ENCODE measurements at regions not wholly inside any gene's neighbourhood (a gene's known extent, or its start where the extent isn't known, plus 50 kb on each side); places are given as distances from the start of the nearest gene placed in this dataset.
"Not testable (repeated sequence)": the region's sequence is repeated elsewhere in the genome, so short reads cannot be mapped to it uniquely, and the experiment has no call there.

DNA sequence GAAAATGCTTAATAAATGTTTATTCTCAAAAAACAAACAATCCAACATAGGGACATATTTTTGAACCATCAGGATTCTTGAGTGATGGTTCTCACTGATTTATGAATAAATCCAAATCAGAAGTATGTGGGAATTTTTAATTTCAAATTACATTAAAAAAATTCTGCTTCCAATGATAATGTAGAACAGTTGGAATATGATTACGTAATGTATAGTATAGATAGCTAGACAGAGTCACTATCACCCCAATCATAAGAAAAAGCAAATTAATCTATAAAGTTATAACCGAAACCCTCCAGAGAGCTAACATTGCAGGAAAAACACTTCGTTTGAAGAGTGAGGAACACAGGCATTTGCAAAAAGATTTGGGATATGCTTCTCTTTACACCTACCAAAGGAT lies 1600.6 kb upstream of the B3GALT2 start:
- Histone ChIP-seq H4K20me1 (ENCODE audit: insufficient read depth, low read depth, low read length) (no peaks in the 10 kb centered on the region), H3K36me3 (ENCODE audit: insufficient read depth, low read length) (no peaks in the 10 kb centered on the region), H3K79me2 (ENCODE audit: low read length) (no peaks in the 10 kb centered on the region), H3K27me3 (ENCODE audit: low read length) (no peaks in the 10 kb centered on the region), H3K9ac (ENCODE audit: low read length) (no peak overlapping the region), H3K27ac (ENCODE audit: low read length) (no peak overlapping the region), H2AFZ (ENCODE audit: low read length) (no peak overlapping the region), H3K9me2 (replicated peaks; ENCODE audit: insufficient read depth, low read length) (no peaks in the 10 kb centered on the region; the same call in 1 of the 2 replicates), H3K9me3 (ENCODE audit: low read length) (peaks cover 20% of the 10 kb centered on the region; the same call in 1 of the 2 replicates), H3K4me2 (ENCODE audit: low read depth, low read length, poor library complexity, severe bottlenecking) (no peak overlapping the region), H3K4me1 (ENCODE audit: low read length) (no peaks in the 10 kb centered on the region), H3K4me3 (ENCODE audit: low read length) (no peak overlapping the region)
- no peak for DNase-seq

DNA sequence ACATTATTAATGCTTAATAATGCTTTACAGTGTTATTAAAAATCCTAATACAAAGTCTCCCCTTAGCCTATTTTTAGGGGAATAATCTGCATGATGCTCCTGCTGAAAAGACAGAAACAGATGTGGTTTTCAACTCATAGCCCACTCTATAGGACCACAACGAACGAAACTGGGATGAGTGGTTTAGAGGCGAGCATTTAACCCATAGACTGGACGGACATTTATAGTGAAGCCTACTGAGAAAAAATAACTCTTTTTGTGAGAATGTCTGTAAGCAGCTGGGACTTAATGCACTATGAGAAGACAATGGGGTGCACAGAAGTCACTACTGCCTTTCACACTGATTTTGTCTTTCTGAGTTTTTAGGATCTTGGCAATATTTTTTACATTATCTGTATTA lies 1599.6 kb upstream of the B3GALT2 start:
- Histone ChIP-seq H3K9ac (ENCODE audit: low read length) (no peak overlapping the region), H3K9me3 (ENCODE audit: low read length) (peaks cover 20% of the 10 kb centered on the region; the same call in 1 of the 2 replicates), H3K36me3 (ENCODE audit: insufficient read depth, low read length) (no peaks in the 10 kb centered on the region), H2AFZ (ENCODE audit: low read length) (no peak overlapping the region), H3K9me2 (replicated peaks; ENCODE audit: insufficient read depth, low read length) (no peaks in the 10 kb centered on the region; the same call in 1 of the 2 replicates), H3K79me2 (ENCODE audit: low read length) (no peaks in the 10 kb centered on the region), H3K4me3 (ENCODE audit: low read length) (no peak overlapping the region), H3K27ac (ENCODE audit: low read length) (no peak overlapping the region), H4K20me1 (ENCODE audit: insufficient read depth, low read depth, low read length) (no peaks in the 10 kb centered on the region), H3K4me2 (ENCODE audit: low read depth, low read length, poor library complexity, severe bottlenecking) (no peak overlapping the region), H3K27me3 (ENCODE audit: low read length) (no peaks in the 10 kb centered on the region), H3K4me1 (ENCODE audit: low read length) (no peaks in the 10 kb centered on the region)
- DNase-seq = no peak

DNA sequence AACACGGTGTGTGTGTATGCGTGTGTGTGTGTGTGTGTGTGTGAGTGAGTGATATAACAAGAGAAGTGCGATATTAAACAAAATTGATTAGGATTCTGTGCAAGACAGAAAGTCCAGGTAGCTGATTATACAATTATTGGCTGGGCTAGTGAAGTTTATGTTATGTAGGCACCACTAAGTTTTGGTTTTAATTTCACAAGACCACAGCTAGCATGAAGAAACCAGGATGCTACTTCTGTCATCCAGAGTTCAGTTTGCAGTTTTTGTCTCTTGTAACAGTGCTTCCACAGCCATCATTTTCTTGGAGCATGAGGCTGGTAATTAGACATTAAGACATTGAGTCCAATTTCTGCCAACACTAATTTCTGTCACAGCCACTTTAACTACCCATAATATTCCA lies 1590.2 kb upstream of the B3GALT2 start:
- no peak overlapping the region for H3K27ac ChIP-seq (ENCODE audit: low read length)
- no peak overlapping the region for H3K4me2 ChIP-seq (ENCODE audit: low read depth, low read length, poor library complexity, severe bottlenecking)
- H3K79me2 ChIP-seq (ENCODE audit: low read length) = no peaks in the 10 kb centered on the region
- no peak overlapping the region for H2AFZ ChIP-seq (ENCODE audit: low read length)
- no peaks in the 10 kb centered on the region for H3K27me3 ChIP-seq (ENCODE audit: low read length)
- H3K9ac ChIP-seq (ENCODE audit: low read length) = no peak overlapping the region
- H3K9me3 ChIP-seq (ENCODE audit: low read length) = peaks cover 5% of the 10 kb centered on the region
- no peaks in the 10 kb centered on the region for H4K20me1 ChIP-seq (ENCODE audit: insufficient read depth, low read depth, low read length)
- H3K4me1 ChIP-seq (ENCODE audit: low read length) = no peaks in the 10 kb centered on the region
- H3K9me2 ChIP-seq (replicated peaks; ENCODE audit: insufficient read depth, low read length) = no peaks in the 10 kb centered on the region
- DNase-seq = no peak
- H3K36me3 ChIP-seq (ENCODE audit: insufficient read depth, low read length) = no peaks in the 10 kb centered on the region
- no peak overlapping the region for H3K4me3 ChIP-seq (ENCODE audit: low read length)

DNA sequence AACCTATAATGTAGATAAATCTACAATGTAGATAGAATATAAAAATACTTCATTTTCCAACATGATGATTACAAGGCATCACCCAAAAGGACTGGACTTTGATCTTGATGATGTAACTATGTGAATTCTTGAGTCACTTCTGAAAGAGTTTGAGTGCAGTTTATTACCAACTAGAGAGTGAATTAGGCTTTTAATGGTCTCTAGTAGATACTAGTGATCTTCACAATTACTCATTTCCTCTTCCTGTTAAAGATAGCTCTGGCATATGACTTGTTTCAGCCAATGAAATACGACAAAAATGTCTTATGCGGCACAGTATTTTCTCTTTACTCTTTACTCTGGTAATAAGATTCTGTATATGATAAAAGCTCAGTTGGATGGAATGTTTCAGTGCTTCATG lies 1588.1 kb upstream of the B3GALT2 start:
- H4K20me1 ChIP-seq (ENCODE audit: insufficient read depth, low read depth, low read length) = no peaks in the 10 kb centered on the region
- DNase-seq = no peak
- no peak overlapping the region for H2AFZ ChIP-seq (ENCODE audit: low read length)
- H3K9me3 ChIP-seq (ENCODE audit: low read length) = peaks cover 8% of the 10 kb centered on the region
- H3K4me1 ChIP-seq (ENCODE audit: low read length) = no peaks in the 10 kb centered on the region
- H3K4me3 ChIP-seq (ENCODE audit: low read length) = no peak overlapping the region
- no peak overlapping the region for H3K9ac ChIP-seq (ENCODE audit: low read length)
- H3K36me3 ChIP-seq (ENCODE audit: insufficient read depth, low read length) = no peaks in the 10 kb centered on the region
- no peaks in the 10 kb centered on the region for H3K9me2 ChIP-seq (replicated peaks; ENCODE audit: insufficient read depth, low read length)
- H3K27me3 ChIP-seq (ENCODE audit: low read length) = no peaks in the 10 kb centered on the region
- H3K79me2 ChIP-seq (ENCODE audit: low read length) = no peaks in the 10 kb centered on the region
- no peak overlapping the region for H3K4me2 ChIP-seq (ENCODE audit: low read depth, low read length, poor library complexity, severe bottlenecking)
- no peak overlapping the region for H3K27ac ChIP-seq (ENCODE audit: low read length)

DNA sequence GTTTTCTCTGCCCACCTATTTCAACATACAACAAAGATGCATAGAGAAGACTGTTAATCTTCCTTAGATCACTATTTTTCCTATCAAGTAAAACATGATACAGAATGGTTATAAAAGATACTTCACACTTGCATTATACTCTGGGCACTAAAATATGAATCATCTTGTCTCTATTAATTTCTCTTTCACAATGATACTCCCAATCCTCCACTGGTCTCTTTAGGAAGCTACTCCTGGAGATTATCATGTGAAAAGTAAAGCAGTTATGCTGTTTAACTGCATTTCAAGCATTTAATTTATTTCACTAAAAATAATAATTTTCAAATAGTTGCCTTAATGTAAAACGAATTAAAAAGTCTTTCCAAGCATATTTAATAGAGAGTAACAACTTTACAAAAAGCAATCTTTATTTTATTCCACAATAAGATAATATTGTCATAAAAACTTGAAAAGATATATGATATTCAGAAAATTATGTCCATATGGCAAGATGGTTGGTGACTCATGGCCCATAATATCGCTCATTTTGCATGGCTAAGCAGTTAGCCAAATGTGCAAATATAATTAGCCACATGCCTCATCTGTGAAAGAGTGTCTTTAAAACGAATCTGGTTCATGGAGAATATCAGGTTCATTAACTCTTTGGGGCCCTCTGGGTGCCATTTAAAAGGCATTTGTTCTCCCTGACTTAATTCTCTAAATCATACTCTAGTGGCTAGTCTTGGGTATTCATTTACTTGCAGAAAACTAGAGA lies 1569.0 kb upstream of the B3GALT2 start:
- H3K9me2 ChIP-seq (replicated peaks; ENCODE audit: insufficient read depth, low read length) = no peaks in the 10 kb centered on the region
- H3K9me3 ChIP-seq (ENCODE audit: low read length) = peaks cover 8% of the 10 kb centered on the region; the same call in 1 of the 2 replicates
- no peak overlapping the region for H2AFZ ChIP-seq (ENCODE audit: low read length)
- H4K20me1 ChIP-seq (ENCODE audit: insufficient read depth, low read depth, low read length) = no peaks in the 10 kb centered on the region
- H3K79me2 ChIP-seq (ENCODE audit: low read length) = no peaks in the 10 kb centered on the region
- H3K27ac ChIP-seq (ENCODE audit: low read length) = no peak overlapping the region
- no peak overlapping the region for H3K4me2 ChIP-seq (ENCODE audit: low read depth, low read length, poor library complexity, severe bottlenecking)
- H3K4me1 ChIP-seq (ENCODE audit: low read length) = no peaks in the 10 kb centered on the region
- no peak for DNase-seq
- no peak overlapping the region for H3K4me3 ChIP-seq (ENCODE audit: low read length)
- no peak overlapping the region for H3K9ac ChIP-seq (ENCODE audit: low read length)
- no peaks in the 10 kb centered on the region for H3K27me3 ChIP-seq (ENCODE audit: low read length)
- no peaks in the 10 kb centered on the region for H3K36me3 ChIP-seq (ENCODE audit: insufficient read depth, low read length)

DNA sequence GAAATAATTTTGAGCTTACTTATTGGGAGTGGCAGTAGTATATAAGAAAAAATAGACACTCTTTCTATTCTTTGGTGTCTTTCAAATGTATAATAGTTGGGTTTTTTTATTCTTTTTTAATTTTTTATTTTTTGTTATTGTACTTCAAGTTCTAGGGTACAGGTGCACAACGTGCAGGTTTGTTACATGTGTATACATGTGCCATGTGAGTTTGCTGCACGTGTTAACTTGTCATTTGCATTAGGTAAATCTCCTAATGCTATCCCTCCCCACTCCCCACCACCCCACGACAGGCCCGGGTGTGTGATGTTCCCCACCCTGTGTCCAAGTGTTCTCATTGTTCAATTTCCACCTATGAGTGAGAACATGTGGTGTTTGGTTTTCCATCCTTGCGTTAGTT lies 1552.4 kb upstream of the B3GALT2 start:
- not testable (repeated sequence) for H3K36me3 ChIP-seq (ENCODE audit: insufficient read depth, low read length); H3K4me1 ChIP-seq (ENCODE audit: low read length); H3K79me2 ChIP-seq (ENCODE audit: low read length); H2AFZ ChIP-seq (ENCODE audit: low read length); H3K4me3 ChIP-seq (ENCODE audit: low read length); H3K9me3 ChIP-seq (ENCODE audit: low read length); H3K4me2 ChIP-seq (ENCODE audit: low read depth, low read length, poor library complexity, severe bottlenecking); DNase-seq; H4K20me1 ChIP-seq (ENCODE audit: insufficient read depth, low read depth, low read length); H3K27me3 ChIP-seq (ENCODE audit: low read length); H3K9ac ChIP-seq (ENCODE audit: low read length); H3K9me2 ChIP-seq (replicated peaks; ENCODE audit: insufficient read depth, low read length); H3K27ac ChIP-seq (ENCODE audit: low read length)

DNA sequence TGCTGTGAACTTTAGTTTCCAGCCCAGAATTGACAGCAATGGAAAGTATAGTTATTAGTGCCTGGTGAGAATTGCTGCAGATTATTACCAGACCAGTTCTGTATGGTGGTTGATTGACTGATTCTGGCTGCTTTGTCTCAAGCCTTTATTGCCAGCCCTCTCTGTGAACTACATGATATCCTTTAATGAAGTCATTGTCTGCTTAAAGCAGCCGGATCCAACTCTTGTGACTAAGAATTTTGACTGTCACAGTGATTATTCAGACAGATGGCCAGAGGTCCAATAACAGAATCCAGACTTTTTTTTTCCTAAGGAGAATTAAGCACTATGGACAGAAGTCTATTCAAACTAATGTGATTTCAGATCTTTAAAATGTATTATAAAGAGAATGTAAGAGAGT lies 1548.6 kb upstream of the B3GALT2 start:
- Histone ChIP-seq H3K9me3 (ENCODE audit: low read length) (peaks cover 2% of the 10 kb centered on the region), H3K27me3 (ENCODE audit: low read length) (no peaks in the 10 kb centered on the region), H3K9me2 (replicated peaks; ENCODE audit: insufficient read depth, low read length) (no peaks in the 10 kb centered on the region), H3K79me2 (ENCODE audit: low read length) (no peaks in the 10 kb centered on the region), H2AFZ (ENCODE audit: low read length) (no peak overlapping the region), H3K4me1 (ENCODE audit: low read length) (no peaks in the 10 kb centered on the region), H3K4me2 (ENCODE audit: low read depth, low read length, poor library complexity, severe bottlenecking) (no peak overlapping the region), H4K20me1 (ENCODE audit: insufficient read depth, low read depth, low read length) (no peaks in the 10 kb centered on the region), H3K4me3 (ENCODE audit: low read length) (no peak overlapping the region), H3K9ac (ENCODE audit: low read length) (no peak overlapping the region), H3K27ac (ENCODE audit: low read length) (no peak overlapping the region), H3K36me3 (ENCODE audit: insufficient read depth, low read length) (no peaks in the 10 kb centered on the region)
- DNase-seq = no peak

DNA sequence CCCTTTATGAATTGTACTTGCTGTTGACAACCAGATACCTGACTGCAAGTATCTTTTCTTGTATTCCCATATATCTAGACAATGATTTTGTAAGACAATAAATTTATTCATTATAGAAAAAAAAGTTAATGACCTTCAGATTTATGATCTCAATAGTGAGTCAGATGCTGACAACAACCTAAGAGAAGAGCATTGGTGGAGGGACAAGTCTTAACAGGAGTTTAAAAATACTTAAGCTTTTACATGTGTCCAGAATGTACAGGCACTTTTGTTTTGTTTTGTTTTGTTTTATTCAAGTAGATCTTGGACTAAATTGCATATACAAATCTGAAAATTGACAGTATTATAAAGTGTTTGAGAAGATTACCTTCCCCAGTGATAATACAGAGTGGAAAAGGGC lies 1544.6 kb upstream of the B3GALT2 start:
- H3K36me3 ChIP-seq (ENCODE audit: insufficient read depth, low read length) = no peaks in the 10 kb centered on the region
- no peak for DNase-seq
- H3K9me2 ChIP-seq (replicated peaks; ENCODE audit: insufficient read depth, low read length) = no peaks in the 10 kb centered on the region
- no peaks in the 10 kb centered on the region for H3K27me3 ChIP-seq (ENCODE audit: low read length)
- H3K4me2 ChIP-seq (ENCODE audit: low read depth, low read length, poor library complexity, severe bottlenecking) = no peak overlapping the region
- no peak overlapping the region for H3K4me3 ChIP-seq (ENCODE audit: low read length)
- H3K79me2 ChIP-seq (ENCODE audit: low read length) = no peaks in the 10 kb centered on the region
- H2AFZ ChIP-seq (ENCODE audit: low read length) = no peak overlapping the region
- no peak overlapping the region for H3K9ac ChIP-seq (ENCODE audit: low read length)
- no peaks in the 10 kb centered on the region for H3K4me1 ChIP-seq (ENCODE audit: low read length)
- H4K20me1 ChIP-seq (ENCODE audit: insufficient read depth, low read depth, low read length) = no peaks in the 10 kb centered on the region
- H3K27ac ChIP-seq (ENCODE audit: low read length) = no peak overlapping the region
- peaks cover 9% of the 10 kb centered on the region for H3K9me3 ChIP-seq (ENCODE audit: low read length)

All from Karpas-422 (cell line).